Right cardiac atrium (tissue), 5 donors: ENCODE measurements at regions not wholly inside any gene's neighbourhood (a gene's known extent, or its start where the extent isn't known, plus 50 kb on each side); places are given as distances from the start of the nearest gene placed in this dataset.

ENCODE experiments used
- ATAC-seq, 2 donors: fragments of 200-7000 bp; cut with Tn5 transposase; one replicate each; pipeline versions ENCODE4 v1.8.0 to v1.9.1; 2020; ENCODE audit warnings: moderate library complexity in 2 of 2, mild to moderate bottlenecking in 1 of 2
- DNase-seq, 3 donors: peaks; one replicate each; pipeline ENCODE4 v3.0.0-alpha.2; 2020
- H3K27ac ChIP-seq: one replicate; pipeline ENCODE4 v1.5.1; 2013; ENCODE audit warnings: mild to moderate bottlenecking, low read length, control low read depth, moderate library complexity
- H3K27me3 ChIP-seq: one replicate; pipeline ENCODE4 v1.6.1; 2013; ENCODE audit not compliant: control insufficient read depth, insufficient read depth
- H3K4me1 ChIP-seq: one replicate; pipeline ENCODE4 v1.6.1; 2013; ENCODE audit warnings: low read length; ENCODE audit not compliant: control insufficient read depth, insufficient read depth
- H3K4me3 ChIP-seq: one replicate; pipeline ENCODE4 v1.5.1; 2013; ENCODE audit warnings: low read length, control low read depth
- H3K9me3 ChIP-seq: one replicate; pipeline ENCODE4 v1.6.1; 2013; ENCODE audit warnings: low read length; ENCODE audit not compliant: control insufficient read depth
- WGBS: extraction: QIAGEN DNeasy Blood & Tissue Kit; methylation state at CpG from one replicate; pipeline ENCODE4 v1.1.7; 2013; 5-methylcytosine and 5-hydroxymethylcytosine counted together
- intact Hi-C, 4 donors: fragments of 100-400 bp; cut with DNase I; formaldehyde crosslinking; loops; one replicate each; pipeline versions ENCODE4 v1.11.0 to v1.14.0; 2022 to 2023
- donor health status: healthy with polysubstance abuse.
- donor health status: DM: no; HTN: yes; CAD: no.
- donor health status: DM: no; HTN: no; CAD: no.
- donor health status: DM: no; HTN: yes; CAD: no; lungs with severe emphysema.
- donor health status: DM: yes; HTN: yes; CAD: no.

GRCh38 chr1:42096554-42096953, 56.7 kb upstream of the GUCA2B start:
- no peaks in the 10 kb centered on the region for H3K27me3 ChIP-seq
- DNase-seq: no peak
- no peak overlapping the region for H3K4me3 ChIP-seq
- H3K9me3 ChIP-seq: no peaks in the 10 kb centered on the region
- ATAC-seq: no peak
- H3K27ac ChIP-seq: no peak overlapping the region
- 78% methylated on average over 1 of the region's 1 CpG for WGBS
- intact Hi-C loops: no loop called here
- no peaks in the 10 kb centered on the region for H3K4me1 ChIP-seq

GRCh38 chr1:42089246-42089645, 64.0 kb upstream of the GUCA2B start:
- no peak overlapping the region for H3K4me3 ChIP-seq
- WGBS: 74% methylated on average over 2 of the region's 2 CpGs

GRCh38 chr1:42086146-42086545, 67.1 kb upstream of the GUCA2B start:
- DNase-seq (no peak), ATAC-seq (no peak)
- H3K4me1 ChIP-seq: no peaks in the 10 kb centered on the region
- no peak overlapping the region for H3K4me3 ChIP-seq
- H3K27me3 ChIP-seq: no peaks in the 10 kb centered on the region
- intact Hi-C loops: no loop called here
- H3K9me3 ChIP-seq: no peaks in the 10 kb centered on the region
- no peak overlapping the region for H3K27ac ChIP-seq

More at GRCh38 chr1:42089246-42089645, 64.0 kb upstream of the GUCA2B start:
- no peaks in the 10 kb centered on the region for H3K9me3 ChIP-seq
- H3K27ac ChIP-seq: no peak overlapping the region
- DNase-seq (no peak), ATAC-seq (no peak)
- intact Hi-C loops: no loop called here
- no peaks in the 10 kb centered on the region for H3K27me3 ChIP-seq
- no peaks in the 10 kb centered on the region for H3K4me1 ChIP-seq

GRCh38 chr1:42085596-42085995, 67.6 kb upstream of the GUCA2B start:
- H3K4me1 ChIP-seq: no peaks in the 10 kb centered on the region
- DNase-seq (no peak), ATAC-seq (peak; percentile 52 to 66)
- WGBS: 7% methylated on average over 1 of the region's 1 CpG
- no peak overlapping the region for H3K4me3 ChIP-seq
- H3K27me3 ChIP-seq: no peaks in the 10 kb centered on the region
- intact Hi-C loops: no loop called here
- no peaks in the 10 kb centered on the region for H3K9me3 ChIP-seq
- no peak overlapping the region for H3K27ac ChIP-seq

GRCh38 chr1:42081475-42081874, 71.7 kb upstream of the GUCA2B start:
- Histone ChIP-seq H3K4me3 (no peak overlapping the region), H3K4me1 (no peaks in the 10 kb centered on the region), H3K27ac (no peak overlapping the region), H3K9me3 (no peaks in the 10 kb centered on the region), H3K27me3 (no peaks in the 10 kb centered on the region)
- 60% methylated on average over 2 of the region's 2 CpGs for WGBS
- intact Hi-C loops: no loop called here
- DNase-seq (peak in 1 of 3 donors; percentile 20), ATAC-seq (peak; percentile 39 to 41)

- H3K4me1 ChIP-seq: no peaks in the 10 kb centered on the region
- H3K27me3 ChIP-seq: no peaks in the 10 kb centered on the region
- H3K4me3 ChIP-seq: no peak overlapping the region
- 83% methylated on average over 2 of the region's 2 CpGs for WGBS
- no peaks in the 10 kb centered on the region for H3K9me3 ChIP-seq
- H3K27ac ChIP-seq: no peak overlapping the region
- no peak for ATAC-seq
- intact Hi-C loops: no loop called here
- DNase-seq: no peak
Observed at GRCh38 chr1:42075179-42075578, 78.0 kb upstream of the GUCA2B start.

GRCh38 chr1:42070996-42071395, 82.2 kb upstream of the GUCA2B start:
- 94% methylated on average over 2 of the region's 2 CpGs for WGBS
- intact Hi-C loops: no loop called here
- no peak for ATAC-seq

GRCh38 chr1:42057800-42058199, 95.4 kb upstream of the GUCA2B start:
- Histone ChIP-seq H3K9me3 (no peaks in the 10 kb centered on the region), H3K4me1 (no peaks in the 10 kb centered on the region), H3K27ac (no peak overlapping the region), H3K27me3 (no peaks in the 10 kb centered on the region), H3K4me3 (no peak overlapping the region)
- intact Hi-C loops: no loop called here
- WGBS: 95% methylated on average over 3 of the region's 3 CpGs
- no peak for ATAC-seq
- no peak for DNase-seq

More at GRCh38 chr1:42070996-42071395, 82.2 kb upstream of the GUCA2B start:
- no peaks in the 10 kb centered on the region for H3K9me3 ChIP-seq
- no peak overlapping the region for H3K27ac ChIP-seq
- no peak for DNase-seq
- H3K27me3 ChIP-seq: no peaks in the 10 kb centered on the region
- no peaks in the 10 kb centered on the region for H3K4me1 ChIP-seq
- no peak overlapping the region for H3K4me3 ChIP-seq

- Histone ChIP-seq H3K9me3 (no peaks in the 10 kb centered on the region), H3K27ac (no peak overlapping the region), H3K4me3 (no peak overlapping the region), H3K27me3 (no peaks in the 10 kb centered on the region), H3K4me1 (no peaks in the 10 kb centered on the region)
- DNase-seq: no peak
- intact Hi-C loops: no loop called here
- ATAC-seq: no peak
Observed at GRCh38 chr1:42056460-42056859, 96.8 kb upstream of the GUCA2B start.

GRCh38 chr1:42055061-42055460, 98.1 kb upstream of the GUCA2B start:
- Histone ChIP-seq H3K27me3 (no peaks in the 10 kb centered on the region), H3K9me3 (no peaks in the 10 kb centered on the region), H3K27ac (no peak overlapping the region), H3K4me1 (no peaks in the 10 kb centered on the region), H3K4me3 (no peak overlapping the region)
- intact Hi-C loops: no loop called here
- DNase-seq (no peak), ATAC-seq (no peak)
- WGBS: 83% methylated on average over 1 of the region's 1 CpG

- ATAC-seq (no peak), DNase-seq (no peak)
- WGBS: 52% methylated on average over 5 of the region's 5 CpGs
- Histone ChIP-seq H3K27me3 (no peaks in the 10 kb centered on the region), H3K4me3 (no peak overlapping the region), H3K27ac (no peak overlapping the region), H3K4me1 (no peaks in the 10 kb centered on the region), H3K9me3 (no peaks in the 10 kb centered on the region)
- intact Hi-C loops: no loop called here
Observed at GRCh38 chr1:42052072-42052699, 101.0 kb upstream of the GUCA2B start.

GRCh38 chr1:42047508-42047880, 105.7 kb upstream of the GUCA2B start:
- DNase-seq: no peak
- H3K27me3 ChIP-seq: no peaks in the 10 kb centered on the region
- ATAC-seq: no peak
- intact Hi-C loops: no loop called here
- H3K4me3 ChIP-seq: no peak overlapping the region
- 54% methylated on average over 1 of the region's 1 CpG for WGBS
- H3K4me1 ChIP-seq: no peaks in the 10 kb centered on the region
- no peaks in the 10 kb centered on the region for H3K9me3 ChIP-seq
- no peak overlapping the region for H3K27ac ChIP-seq
